NCI-H1436 (cell line): ENCODE measurements at regions not wholly inside any gene's neighbourhood (a gene's known extent, or its start where the extent isn't known, plus 50 kb on each side); places are given as distances from the start of the nearest gene placed in this dataset.

ENCODE experiments used
- DNase-seq: peaks from one replicate; lab custom pipeline; 2025; lab: John Stamatoyannopoulos, UW

DNA sequence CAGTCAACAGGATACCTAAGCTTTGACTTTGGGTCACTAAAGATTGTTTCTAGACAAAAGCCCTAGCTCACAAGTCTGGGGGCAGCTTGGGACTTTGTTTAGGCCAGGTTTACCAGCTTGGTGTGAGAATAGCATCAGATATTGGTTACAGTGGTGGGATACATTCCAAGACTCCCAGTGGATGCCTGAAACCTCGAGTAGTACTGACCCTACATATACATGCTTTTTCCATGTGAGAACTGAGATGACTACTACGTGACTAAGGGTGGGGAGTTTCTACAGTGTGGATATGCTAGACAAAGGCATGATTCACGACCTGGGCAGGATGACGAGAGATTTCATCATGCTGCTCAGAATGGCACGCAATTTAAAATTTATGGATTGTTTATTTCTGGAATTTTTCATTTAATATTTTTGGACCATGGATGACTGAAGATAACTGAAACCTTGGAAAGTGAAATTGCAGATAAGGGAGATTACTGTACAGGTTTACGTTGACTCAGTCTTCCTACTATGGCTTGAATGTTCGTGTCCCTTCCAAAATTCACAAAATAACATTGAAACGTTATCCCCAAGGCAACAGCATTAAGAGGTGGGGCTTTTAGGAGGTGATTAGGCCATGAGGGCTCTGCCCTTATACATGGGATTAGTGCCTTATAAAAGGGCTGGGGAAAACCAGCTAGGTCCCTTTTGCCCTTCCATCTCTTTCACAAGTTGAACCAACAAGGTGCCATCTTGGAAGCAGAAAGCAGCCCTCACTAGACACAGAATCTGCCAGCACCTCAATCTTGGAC, 50.2 kb upstream of the CTAGE1 start:
- no peak for DNase-seq

DNA sequence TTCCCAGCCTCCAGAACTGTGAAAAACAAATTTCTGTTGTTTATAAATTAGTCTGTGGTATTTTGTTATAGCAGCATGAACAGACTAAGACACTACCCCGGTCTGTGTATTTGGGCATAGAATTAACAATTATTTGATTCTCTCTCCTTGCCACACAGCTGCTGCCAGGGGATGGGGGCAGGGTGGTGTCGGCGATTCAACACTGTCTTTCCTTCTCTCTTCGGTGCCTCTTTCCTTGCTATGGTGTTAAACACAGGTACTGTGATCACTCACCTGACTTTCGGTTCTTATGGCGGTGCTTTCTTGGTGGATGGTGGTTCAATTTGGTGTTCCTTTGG, 50.8 kb upstream of the CTAGE1 start:
- DNase-seq, result no peak

DNA sequence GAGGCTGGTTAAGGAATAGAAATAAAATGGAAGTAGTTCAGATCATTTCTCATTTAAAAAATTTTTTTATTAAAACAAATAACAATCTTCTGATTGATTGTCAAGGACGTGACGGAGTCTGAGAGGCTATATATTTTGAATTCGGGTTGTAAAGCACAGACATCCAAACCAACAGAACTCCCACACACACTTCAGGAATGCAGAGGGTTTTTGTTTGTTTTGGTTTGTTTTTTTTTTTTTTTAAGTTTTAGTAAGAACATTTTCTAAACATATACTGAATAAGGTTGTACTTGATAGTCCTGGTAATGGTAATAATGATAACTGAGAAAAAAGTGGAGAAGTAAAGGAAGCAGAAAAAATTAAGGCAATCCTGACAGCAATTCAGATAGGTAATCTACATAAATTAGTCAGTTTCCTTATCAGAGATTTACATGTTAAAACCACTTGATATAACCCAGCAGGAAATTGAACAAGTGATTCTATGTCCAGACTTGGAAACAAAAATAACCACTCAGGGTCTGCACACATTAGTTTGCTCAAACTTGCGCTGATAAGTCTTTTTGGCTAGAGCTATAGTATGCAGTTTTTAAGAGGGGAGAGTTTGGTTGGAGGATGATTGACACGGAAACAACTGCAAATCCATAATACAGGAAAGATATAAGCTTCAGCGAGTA, 51.5 kb upstream of the CTAGE1 start:
- no peak for DNase-seq

DNA sequence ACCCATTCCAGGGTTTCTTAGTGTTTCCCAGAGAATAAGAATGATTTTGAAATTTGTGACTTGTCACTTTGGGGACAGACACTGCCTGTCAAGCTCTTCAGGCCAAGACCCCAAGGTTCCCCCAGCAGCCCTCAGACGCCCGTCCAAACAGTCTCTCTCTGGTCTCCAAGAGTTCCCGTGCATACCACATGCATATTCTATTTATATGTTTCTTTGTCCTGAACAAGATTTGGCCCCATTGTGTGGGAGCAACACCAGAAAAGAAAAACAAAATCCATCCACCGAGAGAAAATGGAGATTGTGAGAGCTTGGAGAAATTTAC, 52.2 kb upstream of the CTAGE1 start:
- DNase-seq, result no peak

DNA sequence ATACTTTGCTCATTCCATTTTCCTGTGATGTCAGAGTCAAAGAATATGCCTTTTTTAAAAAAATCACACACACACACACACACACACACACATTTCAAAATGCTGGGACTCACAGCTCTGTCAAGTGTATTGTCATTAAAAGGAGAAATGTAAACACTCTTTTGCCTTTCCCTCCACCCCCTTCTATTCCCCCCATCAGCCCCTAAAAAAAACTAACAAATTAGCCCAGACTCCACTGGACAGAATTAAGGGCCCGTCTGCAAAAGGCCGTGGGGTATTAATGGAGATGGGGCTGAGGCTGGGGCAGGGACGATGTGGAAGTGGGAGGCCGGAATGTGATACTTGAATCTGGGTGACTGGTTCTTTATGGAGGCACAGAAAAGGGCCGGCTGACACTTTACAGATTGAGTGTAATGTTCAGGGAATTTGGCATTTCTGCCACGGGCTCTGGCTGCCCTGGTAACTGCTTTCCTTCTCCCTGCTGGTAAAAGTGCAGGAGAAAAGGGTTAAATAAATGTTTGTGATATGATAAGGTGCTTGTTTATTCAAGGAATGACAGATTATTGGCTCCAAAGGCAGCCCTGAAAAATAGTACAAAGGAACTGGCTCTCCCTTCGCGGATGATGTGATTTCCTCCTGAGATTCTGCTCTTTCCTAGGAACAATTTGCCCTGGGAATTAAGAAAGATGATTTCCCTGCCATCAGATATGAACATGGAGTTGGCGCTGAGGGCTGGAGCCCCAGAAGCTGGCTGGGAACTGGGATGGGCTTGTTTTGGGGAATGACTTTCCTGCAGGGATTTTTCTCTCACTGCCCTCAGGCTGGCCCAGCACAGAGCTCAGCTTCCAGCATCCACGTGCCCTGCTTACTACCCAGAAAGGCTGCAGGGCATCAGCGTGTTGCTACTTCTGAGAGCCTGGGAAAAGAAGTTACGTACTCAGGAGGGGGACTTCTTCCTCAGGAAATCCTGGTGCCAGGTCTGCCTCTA, 52.8 kb upstream of the CTAGE1 start:
- no peak for DNase-seq

DNA sequence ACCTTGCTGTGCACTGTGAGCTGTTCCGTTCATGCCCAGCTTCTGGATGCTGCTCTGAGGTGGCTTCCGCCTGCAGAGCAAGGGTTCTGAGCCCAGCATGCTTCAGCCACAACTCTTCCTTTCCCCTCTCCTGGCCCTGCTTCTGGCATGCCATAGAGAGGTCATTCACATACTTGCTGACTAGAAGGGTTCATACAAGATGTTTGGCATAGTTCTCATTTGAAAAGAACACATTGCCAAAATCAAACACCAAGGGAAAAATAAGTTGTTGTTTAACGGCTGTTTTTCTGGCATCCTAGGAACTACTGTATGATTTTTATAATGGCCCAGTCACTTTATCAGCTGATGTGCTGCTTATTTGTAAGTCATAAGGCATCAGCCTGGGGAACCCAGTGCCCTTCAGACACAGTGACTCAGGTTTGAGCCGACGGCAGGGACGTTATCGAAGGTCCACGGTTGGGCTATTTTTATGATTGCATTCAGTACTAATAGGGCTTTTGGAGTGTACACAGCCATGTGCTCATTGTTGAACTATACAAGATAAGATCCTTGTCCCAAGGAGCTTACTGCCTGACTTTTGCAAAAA, 53.9 kb upstream of the CTAGE1 start:
- no peak for DNase-seq

DNA sequence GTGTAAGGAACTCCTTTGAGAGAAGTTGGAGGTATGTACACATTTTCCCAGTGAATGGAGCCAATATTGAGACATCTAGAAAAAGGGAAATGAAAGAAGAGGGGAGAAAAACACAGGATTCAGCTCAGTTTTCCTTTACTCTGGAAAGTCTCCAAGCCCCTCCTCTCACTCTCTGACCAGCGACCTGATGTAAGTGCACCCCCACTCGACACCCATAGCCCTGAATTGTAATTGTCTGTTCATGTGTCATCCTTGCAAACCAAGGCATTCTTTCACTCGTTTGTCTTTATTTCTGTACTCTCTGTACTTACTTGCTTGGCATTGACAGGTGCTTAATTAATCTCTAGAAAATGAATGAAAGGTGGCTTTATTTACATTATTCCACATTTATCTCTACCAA, 55.7 kb upstream of the CTAGE1 start:
- no peak for DNase-seq

DNA sequence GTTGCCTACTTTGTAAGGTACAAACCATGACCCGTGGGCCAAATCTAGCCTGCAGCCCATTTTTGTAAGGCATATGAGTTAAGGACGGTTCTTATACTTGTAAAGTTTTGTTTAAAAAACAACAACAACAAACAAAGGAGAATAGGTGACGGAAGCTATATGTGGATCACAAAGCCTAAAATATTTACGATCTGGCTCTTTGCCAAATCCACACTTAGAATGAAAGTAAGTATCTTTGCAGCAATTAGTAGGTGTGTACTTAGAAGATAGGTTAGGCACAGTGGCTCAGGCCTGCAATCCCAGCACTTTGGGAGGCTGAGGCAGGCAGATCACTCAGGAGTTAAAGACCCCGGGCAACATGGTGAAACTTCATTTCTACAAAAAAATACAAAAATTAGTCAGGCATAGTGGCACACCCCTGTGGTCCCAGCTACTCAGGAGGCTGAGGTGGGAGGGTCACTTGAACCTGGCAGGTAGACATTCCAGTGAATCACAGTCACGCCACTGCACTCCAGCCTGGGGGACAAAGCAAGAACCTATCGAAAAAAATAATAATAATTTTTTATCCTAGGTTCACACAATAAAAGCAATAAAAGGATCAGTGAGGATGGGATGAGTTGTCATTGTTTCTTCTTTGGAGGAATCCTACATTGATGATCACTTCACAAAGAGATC, 57.8 kb upstream of the CTAGE1 start:
- DNase-seq, result no peak

DNA sequence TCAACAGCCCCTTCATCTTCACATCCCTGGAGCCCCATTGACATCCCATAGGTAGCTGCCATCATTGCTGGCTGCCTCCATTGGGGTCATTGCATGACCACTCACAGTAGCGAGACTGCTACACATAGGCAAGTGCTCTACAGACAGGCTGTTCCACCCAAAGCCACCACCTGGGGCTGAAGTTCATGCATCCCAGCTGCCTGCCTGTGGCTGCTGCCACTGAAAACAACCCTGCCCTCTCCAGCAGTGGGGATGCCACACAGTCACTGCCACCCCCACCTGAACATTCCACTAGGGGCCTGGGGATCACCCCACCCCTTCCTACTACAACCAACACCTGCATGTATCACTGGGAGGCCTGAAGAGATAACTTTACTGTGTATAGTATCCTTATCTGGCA, 59.5 kb upstream of the CTAGE1 start:
- no peak for DNase-seq

DNA sequence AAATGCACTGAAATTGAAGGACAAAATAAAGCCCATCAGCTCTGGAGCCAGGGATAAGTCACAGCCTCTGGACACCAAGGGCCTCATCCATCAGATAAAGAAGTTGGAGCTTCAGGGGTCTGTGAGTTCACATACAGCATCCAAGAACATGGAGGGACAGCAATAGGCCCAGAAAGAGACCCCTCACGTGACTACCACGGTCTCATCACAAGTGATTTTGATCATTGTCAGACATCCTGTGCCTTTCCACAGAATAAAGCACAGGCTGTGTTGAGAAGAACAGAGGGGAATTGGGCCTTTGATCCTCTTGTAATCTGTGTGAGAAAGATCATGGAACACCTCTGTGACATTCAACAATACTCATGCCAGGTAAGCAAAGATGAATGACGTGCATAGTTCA, 65.2 kb upstream of the CTAGE1 start:
- DNase-seq, result no peak

DNA sequence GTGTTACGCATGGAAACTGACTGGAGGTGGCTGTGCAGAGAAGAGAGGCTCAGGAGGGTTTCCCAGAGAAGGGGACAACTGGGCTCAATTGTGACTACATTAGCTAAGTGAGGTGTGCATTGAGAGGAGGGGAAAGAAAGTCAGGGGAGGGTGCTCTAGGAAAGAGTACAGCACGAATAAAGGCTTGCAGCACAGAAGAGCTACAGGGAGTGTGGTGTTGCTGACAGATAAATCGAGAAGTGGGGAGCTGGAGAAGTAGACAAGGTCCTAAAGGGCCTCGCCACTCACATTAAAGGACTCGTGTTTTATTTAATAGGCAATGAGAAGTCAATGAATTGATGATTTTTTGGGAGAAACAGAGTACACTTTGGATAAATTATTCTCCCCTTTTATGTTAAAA, 65.7 kb upstream of the CTAGE1 start:
- no peak for DNase-seq

DNA sequence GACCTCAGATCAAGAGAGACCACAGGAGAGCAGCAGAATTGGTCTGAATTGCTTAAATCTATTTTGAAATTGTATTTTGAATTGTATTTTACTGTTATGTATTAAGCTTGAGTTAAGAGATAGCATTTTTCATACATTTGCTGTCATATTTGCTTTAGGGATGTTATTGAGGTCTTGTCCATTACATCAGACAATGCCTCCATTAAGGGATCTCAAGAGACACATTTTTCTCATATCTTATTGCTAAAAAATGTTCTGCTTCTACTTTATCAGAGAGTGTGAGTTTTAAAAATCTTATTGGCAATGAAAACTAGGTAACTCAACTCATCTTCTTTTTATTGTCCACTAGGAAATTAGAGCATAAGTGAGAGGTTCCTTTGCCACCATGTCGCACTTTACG, 66.8 kb upstream of the CTAGE1 start:
- DNase-seq, result no peak

DNA sequence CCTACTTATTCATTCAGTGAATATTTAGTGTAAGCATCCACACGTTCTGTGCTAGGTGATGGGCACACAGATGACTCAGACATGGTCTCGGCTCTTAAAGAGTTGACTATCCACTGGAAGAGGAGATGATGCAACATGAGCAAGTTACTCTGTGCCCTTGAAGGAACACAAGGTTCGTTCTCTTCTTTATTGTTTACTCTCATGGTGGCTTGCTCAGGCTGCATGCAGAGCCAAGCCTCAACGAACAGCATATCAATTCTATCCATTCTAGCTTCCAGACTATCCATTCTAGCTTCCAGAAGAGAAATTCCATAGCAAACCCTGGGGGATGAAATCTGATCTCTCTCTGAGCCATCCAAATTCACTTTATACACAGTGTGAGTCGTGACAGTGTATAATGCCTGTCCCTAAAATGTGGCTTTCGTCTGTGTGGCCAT, 68.1 kb upstream of the CTAGE1 start:
- DNase-seq, result no peak

DNA sequence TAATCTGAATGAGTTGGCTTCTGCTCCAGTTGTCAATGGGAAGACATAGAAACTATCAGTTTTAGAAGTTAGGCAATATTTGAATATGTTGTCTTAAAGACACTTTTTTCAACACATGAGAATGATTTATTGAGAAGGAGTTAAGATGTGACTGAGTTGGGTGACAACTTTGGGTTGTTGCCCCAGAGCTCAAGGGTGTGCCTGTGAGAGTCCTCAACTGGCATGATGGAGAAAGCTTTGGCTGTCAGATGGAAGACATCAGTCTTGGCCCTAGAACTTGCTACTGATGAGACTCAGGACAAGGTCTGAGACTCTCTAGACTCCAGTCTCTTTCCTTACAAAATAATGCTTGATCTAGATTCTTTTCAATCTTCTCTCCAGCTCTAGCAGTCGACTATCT, 69.0 kb upstream of the CTAGE1 start:
- DNase-seq, result no peak

DNA sequence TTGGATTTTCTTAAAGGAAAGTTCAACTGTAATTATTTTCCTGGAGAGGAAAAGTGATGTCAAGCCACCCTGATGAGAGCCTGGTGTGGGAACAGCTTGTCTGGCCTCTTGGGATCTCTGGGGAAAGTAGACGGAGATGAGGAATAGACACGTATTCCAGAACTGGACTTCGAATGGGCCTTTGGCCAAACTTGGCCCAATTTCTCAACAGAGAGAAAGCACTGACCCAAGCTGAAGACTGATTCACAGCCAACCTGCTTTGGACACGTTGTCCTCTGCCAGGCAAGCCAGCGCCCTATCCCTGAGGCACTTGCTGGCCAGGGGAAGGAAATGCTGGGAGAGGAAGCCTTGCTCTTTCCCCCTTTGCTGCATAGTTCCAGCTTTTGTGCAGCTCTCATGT, 70.8 kb upstream of the CTAGE1 start:
- DNase-seq, result no peak

DNA sequence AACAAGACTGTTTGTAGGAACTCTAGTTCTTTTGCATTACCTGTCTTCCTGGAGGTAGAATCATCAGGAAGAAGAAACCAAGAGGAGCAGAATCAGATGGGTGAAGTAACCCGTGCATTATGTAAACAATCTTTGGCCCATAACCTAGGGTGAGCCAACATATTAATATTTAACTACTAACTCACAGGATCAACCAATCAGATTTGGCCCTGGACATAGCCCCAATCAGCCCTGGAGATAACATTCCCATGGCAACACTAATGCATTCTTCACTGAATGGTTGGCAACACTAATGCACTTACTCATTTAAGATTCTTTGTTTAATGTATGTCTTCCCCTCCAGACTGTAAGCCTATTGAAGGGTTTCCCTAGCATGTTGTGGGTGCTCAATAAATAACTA, 72.0 kb upstream of the CTAGE1 start:
- DNase-seq, result no peak

DNA sequence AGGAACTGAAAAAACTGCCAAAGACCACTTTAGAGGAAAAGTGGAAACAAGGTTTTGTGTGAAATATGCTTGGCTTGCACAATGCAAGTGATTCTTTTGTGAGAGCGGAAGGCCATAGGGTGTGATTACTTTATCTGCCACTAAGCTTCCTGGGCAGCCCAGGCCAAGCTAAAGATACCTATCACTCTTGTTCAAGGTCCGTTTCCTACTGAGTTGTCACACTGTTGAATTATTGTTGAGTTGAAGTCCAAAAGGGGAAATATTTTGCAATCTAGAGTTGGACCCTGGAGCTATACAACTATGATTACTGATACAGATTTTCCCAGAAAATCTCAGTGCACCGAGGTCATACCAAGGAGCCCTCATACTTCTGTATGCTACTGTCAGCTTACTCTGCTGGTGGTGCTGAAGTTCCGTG, 72.7 kb upstream of the CTAGE1 start:
- no peak for DNase-seq

DNA sequence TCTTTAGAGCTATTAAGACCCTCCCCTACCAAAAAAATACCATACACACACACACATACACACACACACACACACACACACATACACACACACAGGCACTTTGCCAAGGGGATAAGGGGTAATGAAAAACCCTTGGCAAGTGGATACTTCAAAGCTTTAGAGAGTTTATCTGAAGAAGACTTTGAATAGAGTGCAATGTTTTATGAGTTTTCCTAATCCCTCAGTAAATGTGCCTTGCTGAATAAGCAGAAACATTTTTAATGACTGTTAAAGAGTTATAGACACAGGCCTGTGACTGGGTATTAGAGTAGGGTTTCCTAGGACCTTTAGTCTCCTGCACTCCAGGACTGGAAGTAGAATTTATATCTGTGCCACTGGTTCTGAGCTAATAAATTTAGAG, 75.5 kb upstream of the CTAGE1 start:
- DNase-seq, result no peak

DNA sequence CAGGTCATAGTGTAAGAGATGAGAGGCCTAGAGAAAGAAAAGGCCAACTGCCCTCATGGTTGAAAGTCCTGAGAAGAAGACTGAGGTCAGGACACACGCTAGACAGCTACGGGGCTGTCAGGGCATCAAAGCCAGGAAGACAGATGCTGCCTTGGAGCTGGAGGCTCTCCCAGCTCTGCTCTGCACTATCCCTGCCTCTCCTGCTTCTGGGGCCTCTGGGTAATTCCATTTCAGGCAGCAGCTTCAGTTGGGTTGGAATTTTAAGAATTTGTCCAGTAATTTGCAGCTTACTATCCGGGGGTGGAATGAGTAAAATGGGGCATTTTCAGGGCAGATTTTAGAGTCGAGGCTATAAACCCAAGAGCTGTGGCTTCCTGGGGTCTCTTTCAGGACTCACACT, 76.2 kb upstream of the CTAGE1 start:
- no peak for DNase-seq

DNA sequence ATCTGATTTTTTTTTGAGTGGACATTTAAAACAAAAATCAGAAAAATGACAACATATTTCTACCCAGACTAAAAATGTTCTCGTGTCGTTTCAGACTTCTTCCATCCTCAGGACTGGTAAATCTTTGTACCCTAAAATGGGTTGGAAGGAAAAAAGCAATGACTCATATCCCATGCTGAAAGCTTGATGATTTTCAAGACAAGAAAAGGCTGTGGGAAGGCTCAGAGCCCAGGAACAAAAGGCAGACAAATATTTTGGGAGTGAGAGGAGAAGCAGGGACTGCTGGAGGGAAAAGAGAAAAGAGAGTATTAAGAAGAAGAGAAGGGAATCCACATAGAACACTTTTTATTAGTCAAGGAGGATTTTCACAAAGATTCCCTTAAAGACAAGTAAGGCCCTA, 77.1 kb upstream of the CTAGE1 start:
- no peak for DNase-seq

DNA sequence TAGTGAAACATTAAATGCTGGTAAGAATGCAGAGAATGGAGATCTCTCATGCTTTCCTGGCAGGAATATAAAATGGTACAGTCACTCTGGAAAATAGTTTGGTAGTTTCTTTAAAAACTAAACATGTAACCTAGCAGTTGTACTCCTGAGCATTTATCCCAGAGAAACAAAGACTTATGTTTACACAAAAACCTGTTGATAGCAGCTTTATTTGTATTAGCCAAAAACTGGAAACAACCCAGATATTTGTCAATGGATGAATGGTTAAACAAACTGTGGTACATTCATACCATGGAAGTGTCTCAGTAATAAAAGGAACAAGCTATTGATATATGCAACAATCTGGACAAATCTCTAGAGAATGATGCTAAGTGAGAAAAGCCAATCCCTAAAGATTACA, 81.7 kb upstream of the CTAGE1 start:
- no peak for DNase-seq

DNA sequence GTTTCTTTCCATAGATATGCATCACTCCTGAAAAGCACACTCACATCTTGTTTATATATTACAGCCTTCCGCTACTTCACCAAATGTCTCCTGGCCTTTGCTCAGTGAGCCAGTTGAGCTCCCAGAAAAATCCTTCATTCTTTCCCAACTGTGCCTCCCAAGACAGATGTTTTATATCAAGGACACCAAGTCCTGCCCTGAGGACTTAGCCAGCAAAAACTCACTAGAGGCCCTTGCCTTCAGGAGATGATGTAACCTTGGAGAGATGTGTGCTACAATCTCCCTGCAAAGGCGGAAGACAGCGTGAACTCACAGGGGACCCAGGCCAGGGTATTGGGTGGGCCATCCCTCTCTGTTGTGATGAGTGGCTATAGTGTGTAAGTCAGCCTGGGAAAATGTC, 86.1 kb upstream of the CTAGE1 start:
- no peak for DNase-seq
